Hematopoietic multipotent progenitor cell treated with erythropoietin and hydrocortisone succinate and interleukin-3 and kit ligand, for 17 days (in vitro differentiated cells): ENCODE measurements at regions not wholly inside any gene's neighbourhood (a gene's known extent, or its start where the extent isn't known, plus 50 kb on each side); places are given as distances from the start of the nearest gene placed in this dataset.
"Not testable (repeated sequence)": the region's sequence is repeated elsewhere in the genome, so short reads cannot be mapped to it uniquely, and the experiment has no call there.

Experiments
- DNase-seq: peaks from one replicate; pipeline ENCODE4 v3.0.0-alpha.2; 2015; ENCODE audit warnings: low spot score

- no peak for DNase-seq
These were observed 1623.3 kb upstream of the B3GALT2 start for GRCh38 chr1:194809665-194810064.

GRCh38 chr1:194809215-194809614 is 1622.8 kb upstream of the B3GALT2 start:
- DNase-seq, result no peak

- DNase-seq, result no peak
These were observed 1621.3 kb upstream of the B3GALT2 start for GRCh38 chr1:194807530-194808220.

GRCh38 chr1:194802572-194802971 is 1616.2 kb upstream of the B3GALT2 start:
- no peak for DNase-seq

GRCh38 chr1:194795917-194796593 is 1609.6 kb upstream of the B3GALT2 start:
- no peak for DNase-seq

- no peak for DNase-seq
These were observed 1600.6 kb upstream of the B3GALT2 start for GRCh38 chr1:194787001-194787400.

GRCh38 chr1:194786027-194786426 is 1599.6 kb upstream of the B3GALT2 start:
- no peak for DNase-seq

GRCh38 chr1:194776657-194777056 is 1590.2 kb upstream of the B3GALT2 start:
- no peak for DNase-seq

- no peak for DNase-seq
These were observed 1588.1 kb upstream of the B3GALT2 start for GRCh38 chr1:194774535-194774934.

- no peak for DNase-seq
These were observed 1569.0 kb upstream of the B3GALT2 start for GRCh38 chr1:194755241-194755994.

GRCh38 chr1:194738843-194739242 is 1552.4 kb upstream of the B3GALT2 start:
- not testable (repeated sequence) for DNase-seq

GRCh38 chr1:194734970-194735369 is 1548.6 kb upstream of the B3GALT2 start:
- DNase-seq, result no peak

- no peak for DNase-seq
These were observed 1544.6 kb upstream of the B3GALT2 start for GRCh38 chr1:194731025-194731424.

- no peak for DNase-seq
These were observed 1543.9 kb upstream of the B3GALT2 start for GRCh38 chr1:194730304-194730703.

GRCh38 chr1:194723067-194723466 is 1536.7 kb upstream of the B3GALT2 start:
- no peak for DNase-seq

- DNase-seq, result no peak
These were observed 1531.5 kb upstream of the B3GALT2 start for GRCh38 chr1:194717941-194718340.

GRCh38 chr1:194717334-194717733 is 1530.9 kb upstream of the B3GALT2 start:
- DNase-seq, result no peak

- no peak for DNase-seq
These were observed 1524.3 kb upstream of the B3GALT2 start for GRCh38 chr1:194710671-194711070.

GRCh38 chr1:194709439-194709838 is 1523.0 kb upstream of the B3GALT2 start:
- no peak for DNase-seq

- no peak for DNase-seq
These were observed 1520.7 kb upstream of the B3GALT2 start for GRCh38 chr1:194707074-194707473.

GRCh38 chr1:194705123-194705854 is 1518.9 kb upstream of the B3GALT2 start:
- no peak for DNase-seq

GRCh38 chr1:194698908-194699318 is 1512.5 kb upstream of the B3GALT2 start:
- no peak for DNase-seq
